ENCODE measurements at regions not wholly inside any gene's neighbourhood (a gene's known extent, or its start where the extent isn't known, plus 50 kb on each side); places are given as distances from the start of the nearest gene placed in this dataset.

- no peak for TF ChIP-seq CTCF (IDR thresholded peaks at IDR 0.05)
- no peak for TF ChIP-seq POLR2A (IDR thresholded peaks at IDR 0.05)
These were observed 686.9 kb upstream of the NRXN1 start for GRCh38 chr2:51718881-51719280.
